H4 (cell line): ENCODE measurements at regions not wholly inside any gene's neighbourhood (a gene's known extent, or its start where the extent isn't known, plus 50 kb on each side); places are given as distances from the start of the nearest gene placed in this dataset.
"Not testable (repeated sequence)": the region's sequence is repeated elsewhere in the genome, so short reads cannot be mapped to it uniquely, and the experiment has no call there.

Source experiments
- DNase-seq: peaks from one replicate; pipeline ENCODE4 v3.0.0-alpha.2; 2015; ENCODE audit warnings: low spot score

DNA sequence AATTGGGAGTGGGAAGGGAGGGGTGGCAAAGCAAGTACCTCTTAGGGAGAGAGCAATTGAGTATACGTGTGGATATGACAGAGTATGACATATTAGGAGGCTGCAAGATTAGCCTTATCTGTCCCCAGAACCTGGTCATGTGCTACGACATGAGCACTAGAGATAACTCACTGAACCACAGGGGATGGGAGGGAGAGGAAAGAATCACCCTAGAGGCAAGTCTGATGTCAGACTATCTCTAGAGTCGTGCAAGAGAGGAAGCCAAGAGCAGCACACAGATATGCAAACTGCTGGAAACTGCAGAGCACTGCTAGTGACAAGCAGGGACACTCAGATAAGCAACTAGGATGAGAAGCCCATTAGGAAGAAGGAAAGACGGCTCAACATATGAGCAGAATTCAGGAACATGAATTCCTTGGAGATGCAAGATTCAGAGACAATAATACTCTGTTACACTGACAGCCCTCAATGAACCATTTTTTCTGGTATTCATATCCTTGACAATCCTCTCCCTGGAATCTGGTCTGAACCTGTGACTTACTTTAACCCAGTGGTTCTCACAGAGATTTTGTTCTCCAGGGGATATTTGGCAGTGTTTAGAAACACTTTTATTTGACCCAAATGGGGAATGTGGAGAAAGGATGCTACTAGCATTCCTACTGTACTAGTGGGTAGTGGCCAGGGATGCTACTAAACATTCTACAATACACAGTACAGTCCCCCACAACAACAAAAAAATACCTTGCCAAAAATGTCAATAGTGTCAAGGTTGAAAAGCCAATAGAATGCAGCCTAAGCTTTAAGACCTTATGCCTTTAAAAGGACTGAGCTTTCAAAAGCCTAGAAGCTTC is 84.0 kb upstream of the BMP2K start:
- DNase-seq, result no peak

DNA sequence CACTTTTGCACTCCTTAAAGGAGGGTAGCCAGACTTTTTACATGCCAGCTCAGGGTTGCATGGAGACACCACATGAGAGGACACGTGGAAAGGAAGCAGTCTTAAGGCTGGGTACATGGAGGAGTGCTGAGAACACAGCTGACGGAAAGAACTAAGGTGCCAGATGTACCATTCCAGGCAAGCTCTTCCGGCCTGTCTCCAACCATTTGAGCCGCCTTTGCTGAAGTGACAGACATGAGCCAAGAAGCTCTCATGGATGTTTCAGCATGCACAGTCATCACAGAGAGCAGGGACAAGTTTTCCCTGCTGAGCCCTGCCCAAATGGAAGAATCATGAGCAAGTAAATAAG is 83.4 kb upstream of the BMP2K start:
- no peak for DNase-seq

DNA sequence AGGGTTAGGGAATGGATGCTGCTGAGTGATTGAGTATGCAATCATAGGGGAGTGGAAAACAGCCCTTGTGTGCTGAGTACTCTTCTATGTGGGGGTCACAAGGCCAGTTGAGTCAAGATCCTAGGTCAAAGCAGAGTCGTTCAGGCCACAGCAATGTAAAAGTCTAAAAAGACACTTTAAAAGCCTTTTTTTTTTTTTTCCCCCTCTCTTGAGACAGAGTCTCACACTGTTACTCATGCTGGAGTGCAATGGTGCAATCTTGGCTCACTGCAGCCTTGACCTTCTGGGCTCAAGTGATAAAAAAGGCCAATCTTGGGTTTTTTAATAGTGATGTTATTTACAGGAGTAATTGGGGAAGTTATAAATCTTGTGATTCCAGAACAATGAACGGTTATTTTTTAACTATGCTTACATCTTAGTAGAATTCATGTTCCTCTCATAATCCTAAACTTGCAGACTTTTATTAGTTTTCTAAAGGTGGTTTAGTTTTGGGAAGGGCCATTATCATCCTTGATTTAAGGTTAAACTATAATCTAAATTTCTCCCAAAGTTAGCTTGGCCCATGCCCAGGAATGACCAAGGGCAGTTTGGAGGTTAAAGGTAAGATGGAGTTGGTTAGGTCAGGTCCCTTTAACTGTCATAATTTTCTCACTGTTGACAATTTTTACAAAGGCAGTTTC is 82.2 kb upstream of the BMP2K start:
- no peak for DNase-seq

DNA sequence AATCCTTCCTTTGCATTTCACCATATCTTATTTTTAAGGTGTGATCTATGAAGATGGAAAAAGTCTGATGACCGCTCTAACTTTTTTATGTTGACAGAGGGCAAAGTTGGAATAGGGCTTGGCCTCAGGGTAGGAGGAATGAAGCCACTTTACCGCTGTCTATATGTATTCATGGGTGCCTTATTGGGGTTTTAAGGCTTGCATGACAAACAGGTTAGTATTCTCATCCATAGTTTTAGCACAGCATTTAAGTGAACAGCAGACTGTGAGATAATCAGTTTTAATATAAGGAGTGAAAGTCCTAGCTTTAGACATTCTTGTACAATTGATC is 81.7 kb upstream of the BMP2K start:
- no peak for DNase-seq

DNA sequence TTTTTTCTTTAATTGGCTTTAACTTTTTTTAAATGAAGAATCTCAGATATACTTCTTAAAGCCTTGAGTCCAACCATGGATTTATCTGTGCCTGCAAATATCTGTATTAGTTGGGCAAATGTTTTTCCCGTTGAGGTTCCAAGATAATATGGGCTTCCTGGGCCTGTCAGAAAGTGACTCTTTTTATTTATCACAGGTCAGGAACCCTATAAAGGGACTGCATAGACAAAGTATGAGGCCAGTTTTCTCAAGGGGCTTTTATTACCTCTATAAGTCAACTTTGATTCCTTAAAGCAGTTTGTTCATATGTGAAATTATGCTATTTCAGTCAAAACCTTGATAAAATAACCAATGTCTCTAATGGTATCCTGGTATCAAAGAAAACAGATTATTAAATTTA is 80.2 kb upstream of the BMP2K start:
- DNase-seq, result no peak

DNA sequence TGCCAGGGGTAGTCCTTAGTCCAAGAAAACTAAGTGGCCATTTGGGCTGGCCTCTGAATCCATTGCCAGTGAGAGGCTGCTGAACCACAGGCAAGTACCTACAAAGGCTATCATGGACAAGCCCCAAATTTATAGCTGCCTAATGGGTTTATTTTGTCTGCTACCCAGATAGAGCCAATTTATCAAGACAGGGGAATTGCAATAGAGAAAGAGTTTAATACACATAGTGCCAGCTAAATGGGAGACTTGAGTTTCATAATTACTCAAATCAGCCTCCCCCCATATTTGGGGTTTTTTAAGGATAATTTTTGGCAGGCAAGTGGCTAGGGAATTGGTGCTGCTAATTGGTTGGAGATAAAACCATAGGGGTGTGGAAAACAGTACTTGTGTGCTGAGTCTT is 73.1 kb upstream of the BMP2K start:
- DNase-seq, result no peak

DNA sequence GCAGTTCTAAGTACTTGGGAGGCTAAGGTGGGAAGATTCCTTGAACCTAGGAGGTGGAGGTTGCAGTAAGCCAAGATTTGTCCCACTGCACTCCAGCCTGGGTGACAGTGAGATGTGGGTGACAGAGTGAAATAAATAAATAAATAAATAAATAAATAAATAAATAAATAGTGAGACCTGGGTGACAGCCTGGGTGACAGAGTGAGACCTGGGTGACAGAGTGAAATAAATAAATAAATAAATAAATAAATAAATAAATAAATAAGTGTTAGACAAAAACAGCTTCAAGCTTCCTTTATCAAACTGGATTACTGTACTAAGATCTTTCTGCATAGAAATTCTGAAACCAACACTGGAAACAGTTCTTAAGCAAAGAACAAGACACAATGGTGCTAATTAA is 71.8 kb upstream of the BMP2K start:
- DNase-seq, result no peak

DNA sequence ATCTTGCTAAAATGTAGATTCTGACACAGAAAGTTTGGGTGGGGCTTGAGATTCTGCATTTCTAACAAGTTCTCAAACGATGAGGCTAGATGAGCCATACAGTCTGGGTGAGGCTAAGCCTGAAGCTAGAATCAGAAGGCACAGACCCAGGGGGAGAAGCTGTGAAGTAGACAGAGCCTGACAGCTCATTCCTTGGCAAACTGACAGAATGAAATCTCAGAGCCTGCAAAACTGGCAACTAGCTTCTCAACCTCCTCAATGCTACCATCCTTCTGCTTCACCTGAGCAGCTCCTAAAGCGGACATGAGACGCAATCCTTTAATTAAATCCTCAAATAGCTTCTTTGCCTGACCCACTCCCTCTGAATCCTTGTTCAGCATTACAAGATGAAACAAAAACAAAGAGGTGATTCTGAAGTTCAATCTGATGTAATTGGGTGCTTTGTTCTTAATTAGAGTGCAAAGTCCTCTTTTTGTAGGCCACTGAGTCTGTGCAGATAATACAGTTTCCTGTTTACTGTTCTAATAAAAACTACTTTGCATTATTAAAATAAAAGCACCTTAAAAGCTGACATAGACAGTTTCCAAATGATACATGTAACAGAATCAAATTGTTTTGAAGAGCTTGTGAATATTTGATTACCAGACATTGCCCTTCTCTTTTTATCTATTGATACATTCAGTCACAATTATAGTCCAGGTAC is 71.0 kb upstream of the BMP2K start:
- DNase-seq, result no peak

DNA sequence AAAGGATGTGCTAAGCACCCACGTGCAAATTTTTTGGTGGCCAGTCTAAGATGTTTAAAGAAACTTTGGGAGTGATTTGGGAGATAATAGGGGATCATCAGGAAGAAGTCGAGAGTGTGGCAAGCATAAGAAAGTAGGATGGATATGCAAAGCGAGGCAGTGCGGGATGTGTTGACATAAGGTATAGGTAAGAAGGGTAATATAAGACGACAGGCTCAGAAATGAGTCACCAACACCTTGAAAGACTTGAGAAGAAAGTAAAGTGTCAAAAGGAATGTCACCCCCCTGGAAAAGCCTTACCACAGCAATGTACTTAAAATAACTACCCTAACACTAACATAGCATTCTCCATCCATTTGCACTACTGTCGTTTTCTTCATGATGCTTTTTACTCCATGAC is 69.8 kb upstream of the BMP2K start:
- DNase-seq, result no peak

DNA sequence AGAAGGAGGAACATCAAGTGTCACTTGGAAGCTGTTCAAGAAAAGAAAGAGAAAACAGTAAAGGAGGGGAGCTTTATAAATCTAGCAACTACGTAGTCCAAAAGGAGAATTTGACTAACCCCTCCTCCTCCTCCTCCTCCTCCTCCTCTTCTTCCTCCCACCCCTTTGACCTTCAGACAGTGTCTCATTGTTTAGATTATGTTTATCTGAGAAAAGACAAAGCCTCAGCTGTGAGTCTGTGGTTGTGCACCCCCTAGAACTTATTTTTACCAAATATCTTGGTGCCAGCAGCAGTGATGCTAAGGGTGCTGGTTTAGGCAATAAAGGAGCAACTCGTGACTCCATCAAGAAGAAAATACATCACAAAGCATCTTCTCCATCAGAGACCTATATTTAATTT is 68.9 kb upstream of the BMP2K start:
- DNase-seq, result no peak

DNA sequence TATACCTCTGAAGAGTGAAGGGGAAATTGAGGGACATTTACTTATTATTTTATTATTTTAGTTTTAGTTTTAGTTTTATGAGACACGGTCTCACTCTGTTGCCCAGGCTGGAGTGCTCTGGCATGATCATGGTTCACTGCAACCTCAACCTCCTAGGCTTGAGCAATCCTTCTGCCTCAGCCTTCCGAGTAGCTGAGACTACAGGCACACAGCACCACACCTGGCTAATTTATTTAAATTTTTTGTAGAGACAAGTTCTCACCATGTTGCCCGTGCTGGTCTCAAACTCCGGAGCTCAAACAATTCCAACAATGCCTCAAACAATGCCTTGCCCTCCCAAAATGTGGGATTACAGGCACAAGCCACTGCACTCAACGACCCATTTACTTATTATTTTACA is 68.4 kb upstream of the BMP2K start:
- no peak for DNase-seq

DNA sequence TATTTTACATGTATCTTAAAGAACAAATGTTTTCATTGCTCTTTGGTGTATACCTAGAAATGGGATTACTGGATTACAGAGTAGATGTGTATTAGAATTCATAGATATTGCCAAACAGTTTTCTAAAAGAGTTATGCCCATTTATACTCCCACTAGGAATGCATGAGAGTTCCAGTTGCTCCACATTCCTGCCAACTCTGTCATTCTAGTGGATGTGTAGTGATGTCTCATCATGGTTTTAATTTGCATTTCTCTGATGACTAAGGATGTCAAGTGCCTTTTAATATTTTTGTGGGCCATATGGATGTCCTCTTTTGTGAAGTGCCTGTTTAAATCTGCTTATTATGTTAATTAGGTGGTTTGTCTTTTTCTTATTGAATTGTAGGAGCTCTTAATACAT is 65.6 kb upstream of the BMP2K start:
- no peak for DNase-seq

DNA sequence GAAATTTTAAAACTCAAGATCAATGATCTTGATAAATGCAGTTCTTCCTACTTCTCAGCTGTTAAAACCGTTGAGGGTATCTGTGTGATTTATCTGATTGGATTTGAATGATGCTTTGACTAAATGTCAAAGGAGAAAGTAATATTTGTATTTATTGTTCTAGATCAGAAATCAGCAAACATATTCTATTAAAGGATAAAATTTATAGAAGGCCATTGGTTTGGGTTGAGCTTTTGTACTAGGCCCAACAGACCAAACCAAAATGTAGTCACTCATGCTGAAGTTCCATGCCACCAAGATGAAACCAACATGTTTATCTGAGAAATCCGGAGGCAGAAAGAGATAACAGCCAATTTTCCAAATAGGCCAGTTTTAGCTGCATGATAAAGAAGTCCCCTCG is 64.5 kb upstream of the BMP2K start:
- DNase-seq, result no peak

DNA sequence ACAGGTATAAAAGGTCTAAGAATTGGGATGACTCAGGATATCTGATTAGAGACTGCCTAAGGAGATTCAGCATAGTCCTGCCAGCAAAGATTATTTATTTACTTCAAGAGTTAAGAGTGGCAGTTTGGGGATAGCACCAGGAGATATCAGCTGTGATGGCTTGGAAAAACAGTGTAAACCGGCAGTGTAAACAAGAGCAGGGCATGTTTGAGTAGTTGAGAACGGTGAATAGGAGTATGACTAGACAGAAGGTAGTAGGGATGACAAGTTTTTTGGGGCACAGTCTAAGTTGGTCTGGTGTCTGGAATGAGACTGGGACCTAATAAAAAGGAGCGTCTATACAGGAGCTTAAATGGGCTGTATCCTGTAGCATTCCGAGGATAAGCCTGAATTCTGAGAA is 61.6 kb upstream of the BMP2K start:
- DNase-seq, result not testable (repeated sequence)

DNA sequence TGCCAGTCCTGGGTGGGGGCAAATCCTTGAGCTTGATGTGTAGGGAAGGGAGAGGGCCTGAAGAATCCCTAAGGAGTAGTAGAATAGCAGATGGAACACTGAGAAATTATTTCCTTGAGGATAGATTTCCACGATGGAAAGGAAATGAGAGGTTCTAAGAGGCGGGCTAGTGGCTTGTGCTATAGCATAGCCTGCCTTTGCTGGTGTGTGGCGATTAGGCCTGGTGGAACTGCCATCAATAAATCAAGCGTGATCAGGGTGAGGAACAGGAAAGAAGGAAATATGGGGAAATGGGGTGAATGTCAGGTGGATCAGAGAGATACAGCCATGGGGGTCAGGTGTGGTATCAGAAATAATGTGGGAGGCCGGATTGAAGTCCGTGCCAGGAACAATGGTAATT is 60.8 kb upstream of the BMP2K start:
- DNase-seq, result not testable (repeated sequence)

DNA sequence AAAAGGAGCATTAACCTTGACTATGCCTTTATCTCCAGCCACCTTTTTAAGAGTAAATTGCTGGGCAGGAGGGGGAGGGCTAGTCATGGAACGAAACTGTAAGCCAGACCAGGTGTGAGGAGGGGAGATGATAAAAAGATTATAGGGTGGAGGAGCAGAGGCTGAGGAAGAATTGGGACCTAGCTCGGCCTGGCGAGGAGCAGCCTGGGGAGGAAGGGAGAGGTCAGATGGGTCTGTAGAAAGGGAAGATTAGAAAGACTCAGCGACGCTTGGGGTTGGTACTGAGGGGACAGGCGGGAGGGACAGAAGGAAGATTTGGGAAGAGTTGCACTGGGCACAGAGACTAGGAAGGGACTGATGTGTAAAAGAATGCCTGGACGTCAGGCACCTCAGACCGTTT is 58.4 kb upstream of the BMP2K start:
- DNase-seq, result not testable (repeated sequence)

DNA sequence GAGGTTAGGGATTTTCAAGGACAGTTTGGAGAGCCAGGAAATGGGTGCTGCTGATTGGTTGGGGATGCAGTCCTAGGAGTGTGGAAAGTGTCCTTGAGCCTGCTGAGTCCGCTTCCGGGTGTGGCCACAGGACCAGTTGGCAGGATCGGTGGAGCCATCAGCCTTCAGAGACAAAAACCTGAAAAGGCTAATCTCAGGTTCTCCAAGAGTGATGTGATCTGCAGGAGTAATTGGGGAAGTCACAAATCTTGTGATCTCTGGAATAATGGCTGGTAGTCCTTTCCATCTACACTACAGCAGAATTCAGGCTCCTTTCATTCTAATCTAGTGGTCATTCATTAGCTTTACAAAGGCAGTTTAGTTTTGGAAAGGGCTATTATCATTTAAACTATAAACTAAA is 55.9 kb upstream of the BMP2K start:
- no peak for DNase-seq

DNA sequence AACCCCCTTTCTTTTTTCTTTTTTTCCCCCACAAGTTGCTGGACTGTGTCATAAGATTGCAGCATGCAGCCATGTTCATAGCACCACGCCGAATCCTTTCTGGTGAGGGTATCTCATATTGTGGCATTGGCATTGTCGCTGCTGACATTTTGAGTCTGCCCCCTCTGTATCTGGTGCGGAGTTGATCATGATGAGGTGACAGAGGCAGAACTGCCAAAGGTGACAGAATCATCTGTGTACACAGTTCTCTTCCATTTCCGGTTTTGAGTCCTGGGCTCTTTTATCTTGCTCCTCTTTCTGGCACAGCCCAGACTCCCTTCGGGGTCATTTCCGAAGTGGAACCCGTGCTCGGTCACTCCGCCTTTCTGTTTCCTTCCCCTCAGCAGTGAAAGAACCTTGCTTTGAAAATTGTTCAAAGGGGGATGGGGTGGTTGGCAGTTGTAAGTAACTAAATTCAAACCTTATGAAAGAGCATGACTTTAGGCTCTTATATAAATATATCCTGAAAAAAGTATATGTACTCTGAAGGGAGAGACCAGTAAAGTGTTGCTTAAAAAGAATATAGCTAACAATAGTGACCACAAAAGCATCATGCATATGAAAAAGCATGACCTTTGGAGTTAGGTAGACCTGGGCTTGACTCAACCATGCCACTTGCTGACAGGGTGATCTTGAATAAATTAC is 55.0 kb upstream of the BMP2K start:
- DNase-seq, result no peak

DNA sequence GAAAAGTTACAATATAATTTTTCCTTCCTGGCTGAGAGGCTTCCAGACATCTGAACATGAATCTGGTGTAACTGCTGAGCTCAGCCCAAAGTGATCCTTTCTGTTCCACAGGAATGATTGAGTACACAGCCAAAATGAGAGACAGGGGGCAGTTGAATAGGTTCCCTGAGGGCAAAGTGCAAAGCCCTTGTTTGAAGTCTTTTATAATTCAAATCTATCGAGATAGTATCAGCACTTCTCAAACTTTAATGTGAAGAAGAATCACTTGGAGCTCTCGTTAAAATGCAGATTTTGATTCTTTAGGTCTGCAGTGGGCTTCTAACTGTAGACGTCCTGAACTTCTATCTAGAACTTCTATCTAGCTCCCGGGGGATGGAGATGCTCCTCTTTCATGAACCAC is 54.4 kb upstream of the BMP2K start:
- DNase-seq, result no peak

DNA sequence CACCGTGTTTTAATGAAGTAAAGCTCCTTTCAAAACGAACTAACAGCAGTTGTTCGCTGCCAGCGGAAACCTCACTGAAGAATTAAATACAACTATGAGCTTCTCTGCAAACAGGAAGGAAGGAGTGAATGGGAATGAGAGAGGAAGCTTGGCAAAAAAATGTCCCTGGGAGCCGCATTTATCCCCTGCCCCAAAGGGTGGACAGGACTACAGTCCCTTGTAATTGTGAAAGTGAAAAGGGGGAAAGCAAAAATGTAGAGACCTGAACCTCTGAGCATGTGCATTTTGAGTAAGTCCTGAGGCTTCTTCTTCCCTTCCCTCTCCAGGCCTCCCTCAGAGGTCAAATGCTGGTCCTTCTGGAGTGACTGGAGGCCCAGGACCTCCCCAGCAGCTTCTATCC is 53.8 kb upstream of the BMP2K start:
- no peak for DNase-seq

DNA sequence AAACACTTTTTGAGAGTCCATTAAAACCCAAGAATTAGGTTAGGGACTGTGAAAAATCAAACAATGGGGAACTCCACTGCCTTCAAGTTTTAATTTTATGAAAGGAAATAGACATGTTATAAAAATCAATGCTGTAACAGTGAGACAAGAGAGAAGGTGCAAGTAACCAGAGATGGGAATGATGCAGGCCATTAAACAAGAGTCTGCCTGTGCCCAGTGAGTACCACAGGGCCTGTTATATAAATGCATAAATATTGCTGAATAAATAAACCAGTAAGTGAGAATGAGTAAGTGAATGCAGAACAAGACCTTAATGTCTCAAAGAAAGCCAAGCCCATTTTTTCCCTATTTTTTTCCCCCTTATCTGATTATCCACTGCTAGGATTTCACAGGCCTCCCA is 53.3 kb upstream of the BMP2K start:
- no peak for DNase-seq
